Type B pancreatic cell (in vitro differentiated cells): ENCODE measurements at regions not wholly inside any gene's neighbourhood (a gene's known extent, or its start where the extent isn't known, plus 50 kb on each side); places are given as distances from the start of the nearest gene placed in this dataset.

Source experiments
- DNase-seq: peaks from one replicate; pipeline ENCODE4 v3.0.0; 2021; ENCODE audit warnings: mixed read lengths; ENCODE audit not compliant: unreplicated experiment; ENCODE audit errors: extremely low spot score
- H3K27ac Mint-ChIP-seq: 2 replicates; pipeline ENCODE4 v1.8.0; 2021; ENCODE audit warnings: mild to moderate bottlenecking, mixed read lengths
- H3K27me3 Mint-ChIP-seq: 2 replicates; pipeline ENCODE4 v1.8.0; 2021; ENCODE audit warnings: mixed read lengths
- H3K36me3 Mint-ChIP-seq: 2 replicates; pipeline ENCODE4 v1.8.0; 2021; ENCODE audit warnings: mixed read lengths
- H3K4me1 Mint-ChIP-seq: one replicate; pipeline ENCODE4 v1.8.0; 2021; ENCODE audit warnings: mixed read lengths; ENCODE audit not compliant: unreplicated experiment
- H3K4me3 Mint-ChIP-seq: 2 replicates; pipeline ENCODE4 v1.8.0; 2021; ENCODE audit warnings: mild to moderate bottlenecking, mixed read lengths
- H3K9me3 Mint-ChIP-seq: 2 replicates; pipeline ENCODE4 v1.8.0; 2021; ENCODE audit warnings: mixed read lengths
- TF ChIP-seq, protein P1 (sequence below): fragments of 200-600 bp; sonication (generic); conservative IDR thresholded peaks from 2 replicates; pipeline ENCODE4 v1.5.0; 2021; ENCODE audit warnings: antibody characterized with exemption, mild to moderate bottlenecking

- Mint-ChIP-seq H3K4me1 (peaks cover 7% of the 10 kb centered on the region), H3K27me3 (peaks cover 9% of the 10 kb centered on the region), H3K36me3 (no peaks in the 10 kb centered on the region), H3K27ac (no peak overlapping the region), H3K4me3 (no peak overlapping the region), H3K9me3 (peaks cover 6% of the 10 kb centered on the region)
- DNase-seq: no peak
- TF ChIP-seq, protein P1, sequence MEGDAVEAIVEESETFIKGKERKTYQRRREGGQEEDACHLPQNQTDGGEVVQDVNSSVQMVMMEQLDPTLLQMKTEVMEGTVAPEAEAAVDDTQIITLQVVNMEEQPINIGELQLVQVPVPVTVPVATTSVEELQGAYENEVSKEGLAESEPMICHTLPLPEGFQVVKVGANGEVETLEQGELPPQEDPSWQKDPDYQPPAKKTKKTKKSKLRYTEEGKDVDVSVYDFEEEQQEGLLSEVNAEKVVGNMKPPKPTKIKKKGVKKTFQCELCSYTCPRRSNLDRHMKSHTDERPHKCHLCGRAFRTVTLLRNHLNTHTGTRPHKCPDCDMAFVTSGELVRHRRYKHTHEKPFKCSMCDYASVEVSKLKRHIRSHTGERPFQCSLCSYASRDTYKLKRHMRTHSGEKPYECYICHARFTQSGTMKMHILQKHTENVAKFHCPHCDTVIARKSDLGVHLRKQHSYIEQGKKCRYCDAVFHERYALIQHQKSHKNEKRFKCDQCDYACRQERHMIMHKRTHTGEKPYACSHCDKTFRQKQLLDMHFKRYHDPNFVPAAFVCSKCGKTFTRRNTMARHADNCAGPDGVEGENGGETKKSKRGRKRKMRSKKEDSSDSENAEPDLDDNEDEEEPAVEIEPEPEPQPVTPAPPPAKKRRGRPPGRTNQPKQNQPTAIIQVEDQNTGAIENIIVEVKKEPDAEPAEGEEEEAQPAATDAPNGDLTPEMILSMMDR: no peak
Measured at GRCh38 chr5:171669571-171669970, 116.0 kb upstream of the SMIM23 start.

DNA sequence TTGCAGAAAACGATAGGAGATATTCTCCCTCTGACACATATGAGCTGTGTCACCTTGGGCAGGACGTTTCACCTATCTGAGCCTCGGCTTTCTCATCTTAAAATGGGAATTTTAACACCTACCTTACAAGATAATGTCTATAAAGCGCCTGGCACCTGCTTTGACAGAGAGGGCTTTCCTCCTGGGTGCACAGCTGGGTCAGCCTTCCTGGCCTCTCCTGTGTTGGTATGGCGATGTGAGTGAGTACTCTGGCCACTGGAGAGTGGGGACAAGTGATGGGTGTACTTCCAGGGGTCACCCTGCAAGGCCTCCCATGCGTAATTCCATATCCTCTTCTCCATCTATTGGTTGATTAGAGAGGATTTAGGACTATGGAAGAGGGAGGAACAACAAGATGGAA, 113.1 kb upstream of the SMIM23 start:
- Mint-ChIP-seq H3K27ac (no peak overlapping the region), H3K27me3 (peaks cover 20% of the 10 kb centered on the region), H3K36me3 (no peaks in the 10 kb centered on the region), H3K4me3 (no peak overlapping the region), H3K9me3 (peaks cover 6% of the 10 kb centered on the region), H3K4me1 (peaks cover 18% of the 10 kb centered on the region)
- DNase-seq: no peak
- TF ChIP-seq, protein P1: no peak

DNA sequence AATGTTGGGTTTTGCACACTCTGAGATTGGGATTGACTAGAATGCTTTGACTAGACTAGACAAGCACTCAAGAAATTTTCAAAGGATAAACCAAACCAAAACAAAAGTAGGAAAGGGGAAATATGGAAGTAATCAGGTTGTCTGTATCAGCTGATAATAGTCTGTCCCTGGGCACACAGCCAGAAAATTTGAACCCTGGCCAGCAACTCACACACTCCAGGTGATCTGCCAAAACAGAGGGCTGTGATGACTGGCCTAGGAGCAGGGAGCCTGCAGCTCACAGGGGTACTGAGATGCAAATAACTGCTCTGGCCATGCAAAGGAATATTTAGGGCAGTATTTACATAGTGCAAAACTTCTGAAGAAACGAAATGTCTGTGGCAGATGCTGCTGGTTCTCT, 112.3 kb upstream of the SMIM23 start:
- Mint-ChIP-seq H3K4me3 (no peak overlapping the region), H3K4me1 (peaks cover 18% of the 10 kb centered on the region), H3K36me3 (no peaks in the 10 kb centered on the region), H3K27ac (no peak overlapping the region), H3K9me3 (peaks cover 6% of the 10 kb centered on the region), H3K27me3 (peaks cover 20% of the 10 kb centered on the region)
- TF ChIP-seq, protein P1: no peak
- DNase-seq: no peak

- Mint-ChIP-seq H3K27me3 (peaks cover 23% of the 10 kb centered on the region), H3K36me3 (no peaks in the 10 kb centered on the region), H3K4me3 (no peak overlapping the region), H3K9me3 (peaks cover 6% of the 10 kb centered on the region), H3K4me1 (peaks cover 18% of the 10 kb centered on the region), H3K27ac (no peak overlapping the region)
- DNase-seq: no peak
- TF ChIP-seq, protein P1: no peak
Measured at GRCh38 chr5:171673840-171674239, 111.8 kb upstream of the SMIM23 start.

DNA sequence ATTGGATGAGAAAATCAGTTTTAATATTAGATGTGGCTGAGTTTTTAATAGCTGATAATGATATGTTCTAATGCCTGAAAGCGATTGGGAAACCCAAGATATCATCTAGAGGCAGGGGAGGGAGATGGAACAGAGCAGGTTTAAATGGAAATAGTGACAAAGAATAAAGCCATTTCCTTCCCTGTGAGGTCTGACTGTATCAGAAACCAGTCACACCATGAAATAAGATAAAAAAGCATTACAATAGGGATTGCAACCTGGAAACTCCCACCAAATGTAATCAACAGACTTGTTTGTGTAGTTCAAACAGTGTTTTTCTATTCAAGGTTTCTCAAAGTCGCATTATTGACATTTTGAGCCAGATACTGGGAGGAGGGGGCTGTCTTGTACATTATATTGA, 110.1 kb upstream of the SMIM23 start:
- peaks cover 18% of the 10 kb centered on the region for H3K4me1 Mint-ChIP-seq
- peaks cover 22% of the 10 kb centered on the region for H3K27me3 Mint-ChIP-seq
- TF ChIP-seq, protein P1: no peak
- no peak overlapping the region for H3K4me3 Mint-ChIP-seq
- peaks cover 6% of the 10 kb centered on the region for H3K9me3 Mint-ChIP-seq
- no peak for DNase-seq
- no peak overlapping the region for H3K27ac Mint-ChIP-seq
- H3K36me3 Mint-ChIP-seq: no peaks in the 10 kb centered on the region

DNA sequence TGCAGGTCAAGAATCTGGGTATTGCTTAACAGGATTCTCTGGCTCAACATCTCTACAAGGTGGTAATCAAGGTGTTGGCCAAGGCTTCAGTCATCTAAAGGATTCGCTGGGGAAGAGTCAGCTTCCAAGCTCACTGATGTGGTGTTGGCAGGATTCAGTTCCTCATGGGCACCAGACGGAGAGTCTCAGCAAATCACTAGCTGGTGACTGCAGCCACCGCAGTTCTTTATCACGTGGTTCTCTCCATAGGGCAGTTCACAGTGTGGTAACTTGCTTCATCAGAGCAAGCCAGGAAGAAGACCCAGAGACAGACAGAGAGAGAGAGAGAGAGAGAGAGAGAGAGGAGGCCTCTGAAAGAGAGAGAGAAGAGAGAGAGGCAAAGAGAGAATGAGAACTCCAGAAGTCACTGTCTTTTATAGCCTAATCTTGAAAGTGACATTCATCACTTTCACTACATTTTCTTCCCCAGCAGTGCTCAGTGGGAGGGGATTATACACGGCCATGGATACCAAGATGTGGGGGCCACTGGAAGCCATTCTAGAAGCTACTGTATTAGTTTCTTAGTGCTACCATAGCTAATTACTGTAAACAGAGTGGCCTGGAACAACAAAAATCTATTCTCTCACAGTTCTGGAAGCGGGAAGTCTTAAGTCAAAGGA, 109.2 kb upstream of the SMIM23 start:
- H3K9me3 Mint-ChIP-seq: peaks cover 6% of the 10 kb centered on the region
- peaks cover 26% of the 10 kb centered on the region for H3K27me3 Mint-ChIP-seq
- TF ChIP-seq, protein P1: no peak
- H3K36me3 Mint-ChIP-seq: no peaks in the 10 kb centered on the region
- DNase-seq: no peak
- H3K4me1 Mint-ChIP-seq: peaks cover 18% of the 10 kb centered on the region
- H3K4me3 Mint-ChIP-seq: no peak overlapping the region
- no peak overlapping the region for H3K27ac Mint-ChIP-seq
